HepG2 (cell line): ENCODE measurements at regions not wholly inside any gene's neighbourhood (a gene's known extent, or its start where the extent isn't known, plus 50 kb on each side); places are given as distances from the start of the nearest gene placed in this dataset.

Experiments used
- ATAC-seq: fragments of 200-7000 bp; cut with Tn5 transposase; 3 replicates; pipeline ENCODE4 v1.9.1; 2020; ENCODE audit warnings: mild to moderate bottlenecking, moderate library complexity
- BruUV-seq: library from RNA; stranded (reverse); fragments of 400-500 nt; replicated peaks from 2 replicates; lab custom pipeline; 2021; lab: Mats Ljungman, UMichigan
- CTCF ChIA-PET: fragments of 300-600 bp; formaldehyde crosslinking; extraction: SDS; loops from one replicate; lab custom pipeline; 2021; ENCODE audit warnings: low total read pairs, inconsistent platforms, low intra/inter-chr PET ratio; lab: Yijun Ruan, JAX
- POLR2A ChIA-PET: fragments of 350-600 bp; sonication (Branson Sonifier 250); formaldehyde crosslinking; loops from one replicate; lab custom pipeline; 2020; ENCODE audit warnings: antibody characterized with exemption, inconsistent platforms; lab: Yijun Ruan, JAX
- DNase-seq: peaks from one replicate; pipeline ENCODE4 v3.0.0-alpha.2; 2015; ENCODE audit warnings: low spot score
- FAIRE-seq: peaks from 3 replicates; lab custom pipeline; 2011; peaks lifted over from hg19 to GRCh38; lab: Jason Lieb, UNC
- H2AFZ ChIP-seq: one replicate; pipeline ENCODE4 v1.6.1; 2011; ENCODE audit warnings: low read length, inconsistent platforms
- H3K27ac ChIP-seq: fragments of 300-600 bp; 3 replicates; pipeline ENCODE4 v1.8.0; 2011; ENCODE audit warnings: mixed run types, mild to moderate bottlenecking, mixed read lengths, low read length, inconsistent platforms; ENCODE audit not compliant: insufficient read depth; ENCODE audit errors: extremely low read length
- H3K27me3 ChIP-seq, 2 experiments: fragments of 200-600 bp in 1 of 2; 2 replicates in 1 of 2; 3 replicates in 1 of 2; pipeline versions ENCODE4 v1.6.0 to v1.8.0; 2011; ENCODE audit warnings: low read length in 2 of 2, mild to moderate bottlenecking in 2 of 2, moderate library complexity in 2 of 2, inconsistent platforms in 1 of 2; ENCODE audit not compliant: insufficient read depth in 2 of 2, control insufficient read depth in 1 of 2
- H3K36me3 ChIP-seq, 2 experiments: fragments of 200-600 bp in 1 of 2; replicated peaks in 1 of 2; 2 replicates in 1 of 2; 3 replicates in 1 of 2; pipeline versions ENCODE4 v1.5.1 to v1.8.0; 2011; ENCODE audit warnings: low read length in 2 of 2, inconsistent platforms in 1 of 2; ENCODE audit not compliant: insufficient read depth in 2 of 2, control insufficient read depth in 1 of 2
- H3K4me1 ChIP-seq: 2 replicates; pipeline ENCODE4 v1.5.1; 2012; ENCODE audit warnings: low read length, inconsistent platforms; ENCODE audit not compliant: insufficient read depth
- H3K4me2 ChIP-seq: 2 replicates; pipeline ENCODE4 v1.6.0; 2011; ENCODE audit warnings: low read depth, low read length, inconsistent platforms
- H3K4me3 ChIP-seq, 3 experiments: fragments of 200-600 bp in 1 of 3; sonication (generic), shearing (Covaris generic) in 1 of 3; replicated peaks in 1 of 3; 2 replicates each; pipeline ENCODE4 v1.5.1; 2011 to 2016; ENCODE audit warnings: low read length in 3 of 3, inconsistent platforms in 2 of 3, low read depth in 2 of 3, mild to moderate bottlenecking in 2 of 3, control low read depth in 1 of 3, mixed read lengths in 1 of 3; ENCODE audit not compliant: insufficient read depth in 1 of 3
- H3K79me2 ChIP-seq: one replicate; pipeline ENCODE4 v1.6.1; 2011; ENCODE audit warnings: low read length, inconsistent platforms; ENCODE audit not compliant: insufficient read depth
- H3K9ac ChIP-seq: 2 replicates; pipeline ENCODE4 v1.6.0; 2011; ENCODE audit warnings: mild to moderate bottlenecking, low read depth, low read length, inconsistent platforms; ENCODE audit not compliant: insufficient read depth
- H3K9me3 ChIP-seq: 2 replicates; pipeline ENCODE4 v1.5.1; 2012; ENCODE audit warnings: mild to moderate bottlenecking, low read length
- H4K20me1 ChIP-seq: 2 replicates; pipeline ENCODE4 v1.6.0; 2011; ENCODE audit warnings: inconsistent platforms, mild to moderate bottlenecking, low read length, moderate library complexity; ENCODE audit not compliant: insufficient read depth
- DPF2 ChIP-seq: sonication (generic); formaldehyde crosslinking; IDR thresholded peaks from 2 replicates; pipeline ENCODE4 v1.4.0; 2020; ENCODE audit warnings: mild to moderate bottlenecking, low read depth, missing genetic modification reagents, borderline replicate concordance
- IKZF5 ChIP-seq: IDR thresholded peaks from 2 replicates; pipeline ENCODE4 v1.6.1; 2018; ENCODE audit warnings: missing genetic modification reagents, mild to moderate bottlenecking, missing compliant biosample characterization
- PTBP1 ChIP-seq: fragments of 200-400 bp; formaldehyde crosslinking; IDR thresholded peaks from 2 replicates; pipeline ENCODE4 v1.6.1; 2018; ENCODE audit warnings: low read length, low read depth; ENCODE audit not compliant: poor library complexity, severe bottlenecking
- SKIL ChIP-seq: sonication (generic); formaldehyde crosslinking; IDR thresholded peaks from 2 replicates; pipeline ENCODE4 v1.8.0; 2022; ENCODE audit warnings: missing genetic modification reagents, mild to moderate bottlenecking, moderate library complexity, borderline replicate concordance
- USF2 ChIP-seq, 2 experiments: sonication (generic) in 1 of 2; formaldehyde crosslinking in 1 of 2; IDR thresholded peaks; 2 replicates each; pipeline versions ENCODE4 v1.5.1 to v1.6.1; 2011 to 2020; ENCODE audit warnings: borderline replicate concordance in 1 of 2, low read depth in 1 of 2, low read length in 1 of 2, mild to moderate bottlenecking in 1 of 2, missing genetic modification reagents in 1 of 2, moderate library complexity in 1 of 2
- ZMAT3 ChIP-seq: sonication (generic); formaldehyde crosslinking; conservative IDR thresholded peaks from 2 replicates; pipeline ENCODE4 v1.7.0; 2021; ENCODE audit warnings: missing genetic modification reagents
- ZMYM2 ChIP-seq: sonication (generic); formaldehyde crosslinking; IDR thresholded peaks from 2 replicates; pipeline ENCODE4 v1.8.0; 2022; ENCODE audit warnings: mild to moderate bottlenecking, missing genetic modification reagents
- ZNF18 ChIP-seq: sonication (generic); formaldehyde crosslinking; IDR thresholded peaks from 2 replicates; pipeline ENCODE4 v1.8.0; 2022; ENCODE audit warnings: mild to moderate bottlenecking, missing genetic modification reagents; ENCODE audit not compliant: insufficient replicate concordance
- ZNF563 ChIP-seq: sonication (generic); formaldehyde crosslinking; IDR thresholded peaks from 2 replicates; pipeline ENCODE4 v1.8.0; 2022; ENCODE audit warnings: mild to moderate bottlenecking, moderate library complexity, missing genetic modification reagents
- ZNF580 ChIP-seq: IDR thresholded peaks from 2 replicates; pipeline ENCODE4 v1.6.1; 2016; ENCODE audit warnings: low read depth, borderline replicate concordance
- ZNF660 ChIP-seq: sonication (generic); formaldehyde crosslinking; IDR thresholded peaks from 2 replicates; pipeline ENCODE4 v1.5.1; 2020; ENCODE audit warnings: mild to moderate bottlenecking, low read depth, missing genetic modification reagents, borderline replicate concordance
- ZNF772 ChIP-seq: sonication (generic); formaldehyde crosslinking; IDR thresholded peaks from 2 replicates; pipeline ENCODE4 v1.5.0; 2020; ENCODE audit warnings: mild to moderate bottlenecking, missing genetic modification reagents
- ZNF784 ChIP-seq: sonication (generic); formaldehyde crosslinking; IDR thresholded peaks from 2 replicates; pipeline ENCODE4 v1.5.1; 2020; ENCODE audit warnings: missing genetic modification reagents, mild to moderate bottlenecking, borderline replicate concordance
- WGBS: methylation state at CpG from one replicate; pipeline ENCODE4 v1.1.6; 2017; ENCODE audit warnings: low lambda C conversion rate; 5-methylcytosine and 5-hydroxymethylcytosine counted together
- in situ Hi-C: cut with HindIII; loops from 2 replicates; pipeline ENCODE4 v1.10.0; 2017; ENCODE audit warnings: low pct_unique_long_range_greater_than_20kb; ENCODE audit not compliant: extremely low pct_ligation_motif_present
- intact Hi-C: fragments of 100-400 bp; cut with micrococcal nuclease; formaldehyde crosslinking; loops from one replicate; pipeline ENCODE4 v1.10.0; 2022; ENCODE audit not compliant: unreplicated experiment

- POLR2A ChIA-PET: no interaction called here
- no peak for TF ChIP-seq ZMYM2 (CRISPR knock-in tag)
- TF ChIP-seq SKIL (CRISPR knock-in tag): no peak
- no peak for TF ChIP-seq ZNF784 (CRISPR knock-in tag)
- no peak for TF ChIP-seq ZNF18
- TF ChIP-seq ZNF660 (CRISPR knock-in tag): no peak
- TF ChIP-seq ZMAT3: no peak
- no peak for TF ChIP-seq IKZF5 (CRISPR knock-in tag)
- no peak for TF ChIP-seq ZNF580
- no peak for TF ChIP-seq DPF2 (CRISPR knock-in tag)
- TF ChIP-seq ZNF772 (CRISPR knock-in tag): no peak
- no peak for TF ChIP-seq PTBP1
- no peak for TF ChIP-seq USF2 (IDR thresholded peaks at IDR 0.05; ENCODE audit: low read depth, low read length)
- TF ChIP-seq USF2 (CRISPR knock-in tag; IDR thresholded peaks at IDR 0.05; ENCODE audit: borderline replicate concordance): no peak
- no peak for TF ChIP-seq ZNF563
These were observed 392.5 kb upstream of the ESRRG start for GRCh38 chr1:217115404-217116380.

More at GRCh38 chr1:217115404-217116380, 392.5 kb upstream of the ESRRG start:
- no peaks in the 10 kb centered on the region for H3K4me1 ChIP-seq
- in situ Hi-C loops (no loop called here), intact Hi-C loops (no loop called here)
- no peaks in the 10 kb centered on the region for H3K36me3 ChIP-seq
- H4K20me1 ChIP-seq: no peaks in the 10 kb centered on the region
- no peak overlapping the region for H3K4me2 ChIP-seq
- BruUV-seq: no TSS peak
- ATAC-seq: no peak
- no peak for DNase-seq
- no peaks in the 10 kb centered on the region for H3K9me3 ChIP-seq
- no peaks in the 10 kb centered on the region for H3K27me3 ChIP-seq
- H3K27ac ChIP-seq: no peak overlapping the region
- H3K79me2 ChIP-seq: no peaks in the 10 kb centered on the region
- FAIRE-seq: no peak
- no peak overlapping the region for H2AFZ ChIP-seq
- H3K9ac ChIP-seq: no peak overlapping the region
- CTCF ChIA-PET: no interaction called here
- under 1% methylated on average over 5 of the region's 5 CpGs for whole genome bisulfite sequencing
- H3K4me3 ChIP-seq: no peak overlapping the region
